Mesenchymal stem cell (in vitro differentiated cells and primary cell): ENCODE measurements at regions not wholly inside any gene's neighbourhood (a gene's known extent, or its start where the extent isn't known, plus 50 kb on each side); places are given as distances from the start of the nearest gene placed in this dataset.
A peak's percentile ranks its signal among the peaks of the same experiment; 100 is the strongest.

Experiments used
- DNase-seq: peaks from one replicate; pipeline ENCODE4 v3.0.0-alpha.2; 2013
- H2AFZ ChIP-seq: one replicate; pipeline ENCODE4 v1.6.1; 2013; ENCODE audit warnings: low read depth, mild to moderate bottlenecking, control low read depth, inconsistent platforms, low read length, moderate library complexity
- H2AK5ac ChIP-seq: 2 replicates; pipeline ENCODE4 v1.6.1; 2013; ENCODE audit warnings: low read length, moderate library complexity, mild to moderate bottlenecking, inconsistent platforms; ENCODE audit not compliant: severe bottlenecking
- H2BK120ac ChIP-seq: one replicate; pipeline ENCODE4 v1.6.1; 2013; ENCODE audit warnings: low read depth, mild to moderate bottlenecking, inconsistent platforms, low read length, moderate library complexity
- H2BK12ac ChIP-seq, 2 experiments: one replicate each; pipeline ENCODE4 v1.6.1; 2013; ENCODE audit warnings: inconsistent platforms in 2 of 2, low read length in 2 of 2, mild to moderate bottlenecking in 2 of 2, moderate library complexity in 2 of 2, control low read depth in 1 of 2
- H2BK15ac ChIP-seq: one replicate; pipeline ENCODE4 v1.6.1; 2013; ENCODE audit warnings: mild to moderate bottlenecking, low read depth, inconsistent platforms; ENCODE audit not compliant: poor library complexity, severe bottlenecking
- H2BK5ac ChIP-seq: 2 replicates; pipeline ENCODE4 v1.6.1; 2013; ENCODE audit warnings: low read depth, mild to moderate bottlenecking, low read length, control low read depth, inconsistent platforms; ENCODE audit not compliant: poor library complexity, severe bottlenecking
- H3K14ac ChIP-seq, 2 experiments: one replicate each; pipeline ENCODE4 v1.6.1; 2013; ENCODE audit warnings: inconsistent platforms in 2 of 2, low read length in 2 of 2, control low read depth in 1 of 2, mild to moderate bottlenecking in 1 of 2, moderate library complexity in 1 of 2
- H3K18ac ChIP-seq, 2 experiments: one replicate each; pipeline ENCODE4 v1.6.1; 2013; ENCODE audit warnings: inconsistent platforms in 2 of 2, low read length in 2 of 2, control low read depth in 1 of 2, low read depth in 1 of 2, mild to moderate bottlenecking in 1 of 2
- H3K23ac ChIP-seq, 2 experiments: one replicate each; pipeline ENCODE4 v1.6.1; 2013; ENCODE audit warnings: inconsistent platforms in 2 of 2, low read length in 2 of 2, mild to moderate bottlenecking in 2 of 2, moderate library complexity in 2 of 2, control low read depth in 1 of 2
- H3K27ac ChIP-seq: 2 replicates; pipeline ENCODE4 v1.5.1; 2013; ENCODE audit warnings: mild to moderate bottlenecking, moderate library complexity, low read length, control low read depth, inconsistent platforms; ENCODE audit not compliant: poor library complexity, severe bottlenecking
- H3K27me3 ChIP-seq, 2 experiments: 2 replicates each; pipeline versions ENCODE4 v1.6.1 to v1.7.0; 2013; ENCODE audit warnings: low read length in 2 of 2, mild to moderate bottlenecking in 2 of 2, moderate library complexity in 2 of 2, control low read depth in 1 of 2, inconsistent platforms in 1 of 2; ENCODE audit not compliant: control insufficient read depth in 1 of 2, insufficient read depth in 1 of 2
- H3K36me3 ChIP-seq, 2 experiments: 2 replicates each; pipeline versions ENCODE4 v1.6.1 to v1.7.0; 2013; ENCODE audit warnings: low read length in 2 of 2, control low read depth in 1 of 2, inconsistent platforms in 1 of 2, low read depth in 1 of 2, mild to moderate bottlenecking in 1 of 2; ENCODE audit not compliant: insufficient read depth in 2 of 2, control insufficient read depth in 1 of 2
- H3K4ac ChIP-seq, 2 experiments: one replicate each; pipeline ENCODE4 v1.6.1; 2013; ENCODE audit warnings: inconsistent platforms in 2 of 2, low read length in 2 of 2, mild to moderate bottlenecking in 2 of 2, moderate library complexity in 2 of 2, control low read depth in 1 of 2, low read depth in 1 of 2
- H3K4me1 ChIP-seq: 2 replicates; pipeline ENCODE4 v1.6.1; 2013; ENCODE audit warnings: low read depth, low read length, control low read depth; ENCODE audit not compliant: control insufficient read depth, insufficient read depth
- H3K4me2 ChIP-seq: 2 replicates; pipeline ENCODE4 v1.6.1; 2013; ENCODE audit warnings: low read length, mild to moderate bottlenecking, inconsistent platforms; ENCODE audit not compliant: poor library complexity, severe bottlenecking
- H3K4me3 ChIP-seq, 2 experiments: 2 replicates each; pipeline versions ENCODE4 v1.5.1 to v1.7.0; 2013; ENCODE audit warnings: low read length in 2 of 2, mild to moderate bottlenecking in 2 of 2, control low read depth in 1 of 2, low read depth in 1 of 2; ENCODE audit not compliant: insufficient read depth in 1 of 2
- H3K79me1 ChIP-seq: replicated peaks from 2 replicates; pipeline ENCODE4 v1.6.1; 2013; ENCODE audit warnings: mild to moderate bottlenecking, control low read depth, low read length, inconsistent platforms; ENCODE audit not compliant: poor library complexity, severe bottlenecking
- H3K9ac ChIP-seq: 2 replicates; pipeline ENCODE4 v1.7.0; 2013; ENCODE audit warnings: mild to moderate bottlenecking, low read length, moderate library complexity
- H3K9me3 ChIP-seq: 2 replicates; pipeline ENCODE4 v1.7.0; 2013; ENCODE audit warnings: mild to moderate bottlenecking, low read length; ENCODE audit not compliant: control insufficient read depth
- H4K8ac ChIP-seq: one replicate; pipeline ENCODE4 v1.6.1; 2013; ENCODE audit warnings: inconsistent platforms, mild to moderate bottlenecking, low read length, moderate library complexity
- H4K91ac ChIP-seq: one replicate; pipeline ENCODE4 v1.6.1; 2013; ENCODE audit warnings: mild to moderate bottlenecking, low read length, inconsistent platforms
- whole genome bisulfite sequencing: methylation state at CpG from one replicate; pipeline ENCODE4 v1.1.7; 2013; ENCODE audit warnings: mixed read lengths; 5-methylcytosine and 5-hydroxymethylcytosine counted together

DNA sequence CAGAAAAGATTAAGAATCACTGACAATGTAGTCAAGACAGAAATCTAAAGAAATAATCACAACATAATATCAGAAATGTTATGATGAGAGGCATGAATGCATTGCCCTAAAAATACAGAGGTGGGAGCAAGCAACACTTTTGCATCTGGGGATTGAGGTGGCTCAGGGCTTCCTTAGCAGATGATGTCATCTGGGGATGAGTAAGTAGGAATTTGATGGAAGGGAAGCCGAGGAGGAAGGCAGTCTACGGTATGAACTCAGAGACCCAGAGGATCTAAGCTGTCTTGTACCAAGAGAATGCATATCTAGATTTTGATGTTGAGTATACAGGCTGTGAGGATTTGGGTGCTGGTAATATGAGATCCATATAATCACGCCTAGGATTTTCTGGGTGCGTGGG, 193.0 kb upstream of the SNX19 start:
- Histone ChIP-seq H3K4me1 (no peaks in the 10 kb centered on the region), H3K14ac (no peak overlapping the region), H3K23ac (no peak overlapping the region), H2BK5ac (no peak overlapping the region), H3K4ac (no peak overlapping the region), H3K27me3 (no peaks in the 10 kb centered on the region), H3K9me3 (no peaks in the 10 kb centered on the region), H3K9ac (no peak overlapping the region), H4K91ac (no peak overlapping the region), H2BK12ac (no peak overlapping the region), H2BK120ac (no peak overlapping the region), H2AFZ (no peak overlapping the region), H4K8ac (no peak overlapping the region), H3K4me3 (no peak overlapping the region), H3K36me3 (no peaks in the 10 kb centered on the region), H2BK15ac (no peak overlapping the region), H3K18ac (no peak overlapping the region), H3K79me1 (no peaks in the 10 kb centered on the region), H3K4me2 (no peak overlapping the region), H3K27ac (no peak overlapping the region), H2AK5ac (no peak overlapping the region)
- peak; percentile 31 for DNase-seq
- WGBS = 40% methylated on average over 4 of the region's 4 CpGs

DNA sequence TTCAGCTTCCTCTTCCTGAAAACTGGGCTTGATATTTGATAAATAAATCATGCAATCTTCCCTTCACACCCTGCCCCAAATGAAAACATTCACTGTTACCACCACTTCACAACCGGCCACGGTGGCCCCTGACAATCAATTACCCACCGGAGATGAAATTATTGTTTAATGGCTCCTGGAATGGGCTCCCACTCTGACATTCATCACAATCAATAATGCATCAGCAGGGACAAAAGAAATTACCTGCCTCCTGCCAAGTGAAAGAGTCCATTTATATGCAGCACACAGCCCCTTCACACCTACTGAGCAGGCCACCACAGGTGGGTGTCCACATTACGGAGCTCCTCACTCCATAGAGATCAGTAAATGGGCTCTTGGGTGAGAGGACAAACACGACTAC, 193.5 kb upstream of the SNX19 start:
- no peak for DNase-seq

DNA sequence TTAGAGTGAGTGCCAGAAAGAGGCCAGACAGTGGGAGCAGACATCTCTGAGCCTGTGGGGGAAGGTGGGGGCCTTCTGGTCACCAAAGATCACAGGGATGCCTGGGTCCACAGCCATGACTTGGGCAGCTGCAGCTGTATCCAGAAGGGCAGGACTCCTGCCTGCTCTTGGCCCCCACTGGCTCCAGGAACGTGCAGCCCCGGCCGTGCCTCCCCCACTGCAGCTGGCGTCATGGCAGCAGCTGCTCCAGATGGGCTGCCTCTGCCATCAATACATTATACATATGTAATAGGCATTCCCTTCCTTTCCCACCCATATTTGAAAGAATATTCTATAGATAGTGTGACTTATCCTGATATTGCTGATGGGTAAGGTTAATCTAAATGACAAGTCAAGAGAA, 195.5 kb upstream of the SNX19 start:
- H3K4me1 ChIP-seq = no peaks in the 10 kb centered on the region
- H2BK5ac ChIP-seq = no peak overlapping the region
- no peak overlapping the region for H2BK12ac ChIP-seq
- H3K36me3 ChIP-seq = no peaks in the 10 kb centered on the region
- H3K9me3 ChIP-seq = no peaks in the 10 kb centered on the region
- no peak overlapping the region for H4K8ac ChIP-seq
- H3K4ac ChIP-seq = no peak overlapping the region
- no peaks in the 10 kb centered on the region for H3K27me3 ChIP-seq
- H3K79me1 ChIP-seq = no peaks in the 10 kb centered on the region
- no peak overlapping the region for H3K18ac ChIP-seq
- no peak overlapping the region for H4K91ac ChIP-seq
- H3K4me3 ChIP-seq = no peak overlapping the region
- H3K9ac ChIP-seq = no peak overlapping the region
- H3K4me2 ChIP-seq = no peak overlapping the region
- no peak overlapping the region for H2AK5ac ChIP-seq
- H2BK120ac ChIP-seq = no peak overlapping the region
- H3K27ac ChIP-seq = no peak overlapping the region
- WGBS = 69% methylated on average over 4 of the region's 4 CpGs
- H3K14ac ChIP-seq = no peak overlapping the region
- H2AFZ ChIP-seq = no peak overlapping the region
- H3K23ac ChIP-seq = no peak overlapping the region
- DNase-seq = no peak
- H2BK15ac ChIP-seq = no peak overlapping the region

More for the DNA sequence above, 193.5 kb upstream of the SNX19 start:
- H3K9ac ChIP-seq = no peak overlapping the region
- no peak overlapping the region for H3K4me2 ChIP-seq
- no peaks in the 10 kb centered on the region for H3K79me1 ChIP-seq
- no peaks in the 10 kb centered on the region for H3K9me3 ChIP-seq
- H2BK15ac ChIP-seq = no peak overlapping the region
- no peak overlapping the region for H2AK5ac ChIP-seq
- H3K4me1 ChIP-seq = no peaks in the 10 kb centered on the region
- H3K27ac ChIP-seq = no peak overlapping the region
- H2BK12ac ChIP-seq = no peak overlapping the region
- H3K36me3 ChIP-seq = no peaks in the 10 kb centered on the region
- H4K91ac ChIP-seq = no peak overlapping the region
- H2BK5ac ChIP-seq = no peak overlapping the region
- no peak overlapping the region for H2BK120ac ChIP-seq
- H3K4ac ChIP-seq = no peak overlapping the region
- no peak overlapping the region for H4K8ac ChIP-seq
- H3K23ac ChIP-seq = no peak overlapping the region
- no peak overlapping the region for H3K14ac ChIP-seq
- H3K27me3 ChIP-seq = no peaks in the 10 kb centered on the region
- 88% methylated on average over 5 of the region's 5 CpGs for WGBS
- H3K18ac ChIP-seq = no peak overlapping the region
- no peak overlapping the region for H2AFZ ChIP-seq
- H3K4me3 ChIP-seq = no peak overlapping the region

DNA sequence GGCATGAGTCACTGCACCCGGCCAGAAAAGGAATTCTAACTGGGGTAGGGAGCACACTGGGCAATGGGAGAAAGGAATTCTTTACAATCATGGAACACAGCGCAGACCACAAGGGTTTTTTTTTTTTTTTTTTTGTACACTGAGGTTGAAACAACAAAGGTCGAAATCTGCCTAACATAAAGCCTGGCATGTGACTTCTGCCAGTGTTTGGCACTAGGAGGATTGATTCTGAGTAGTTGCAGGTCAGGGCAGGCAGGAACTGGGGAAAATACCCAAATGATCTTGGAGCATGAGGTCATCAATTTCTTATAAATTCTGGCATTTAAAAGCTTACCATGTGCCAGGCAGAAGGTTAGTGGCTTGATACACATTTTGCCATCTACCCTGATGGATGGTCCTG, 202.0 kb upstream of the SNX19 start:
- no peak overlapping the region for H2BK5ac ChIP-seq
- no peak overlapping the region for H2BK120ac ChIP-seq
- DNase-seq = no peak
- H3K9me3 ChIP-seq = no peaks in the 10 kb centered on the region
- no peaks in the 10 kb centered on the region for H3K27me3 ChIP-seq
- H2AFZ ChIP-seq = no peak overlapping the region
- no peak overlapping the region for H2BK15ac ChIP-seq
- no peak overlapping the region for H3K4me3 ChIP-seq
- H3K4me2 ChIP-seq = no peak overlapping the region
- no peak overlapping the region for H3K14ac ChIP-seq
- no peak overlapping the region for H4K91ac ChIP-seq
- H3K18ac ChIP-seq = no peak overlapping the region
- WGBS = 75% methylated on average over 3 of the region's 3 CpGs
- no peak overlapping the region for H2AK5ac ChIP-seq
- no peak overlapping the region for H3K23ac ChIP-seq
- no peak overlapping the region for H2BK12ac ChIP-seq
- no peak overlapping the region for H3K4ac ChIP-seq
- no peak overlapping the region for H3K9ac ChIP-seq
- H3K4me1 ChIP-seq = no peaks in the 10 kb centered on the region
- no peak overlapping the region for H3K27ac ChIP-seq
- H3K79me1 ChIP-seq = no peaks in the 10 kb centered on the region
- no peak overlapping the region for H4K8ac ChIP-seq
- no peaks in the 10 kb centered on the region for H3K36me3 ChIP-seq
